Hepatocyte (in vitro differentiated cells): ENCODE measurements at regions not wholly inside any gene's neighbourhood (a gene's known extent, or its start where the extent isn't known, plus 50 kb on each side); places are given as distances from the start of the nearest gene placed in this dataset.

Source experiments
- CTCF ChIP-seq: fragments of 200-600 bp; sonication (generic); IDR thresholded peaks from 2 replicates; pipeline ENCODE4 v1.5.1; 2016; ENCODE audit warnings: antibody characterized with exemption, mild to moderate bottlenecking; ENCODE audit not compliant: poor library complexity
- EZH2 ChIP-seq: fragments of 200-600 bp; sonication (generic); IDR thresholded peaks from 2 replicates; pipeline ENCODE4 v1.6.1; 2016; ENCODE audit warnings: antibody characterized with exemption, mild to moderate bottlenecking, borderline replicate concordance

GRCh38 chr11:115612046-115612730, 108.0 kb upstream of the CADM1 start:
- TF ChIP-seq CTCF (no peak), EZH2 (no peak)
